ENCODE measurements at regions not wholly inside any gene's neighbourhood (a gene's known extent, or its start where the extent isn't known, plus 50 kb on each side); places are given as distances from the start of the nearest gene placed in this dataset.

- H4K20me1 ChIP-seq (ENCODE audit: insufficient read depth, low read length) = no peaks in the 10 kb centered on the region
- H2AFZ ChIP-seq (ENCODE audit: low read length) = no peak overlapping the region
- H3K9me2 ChIP-seq (ENCODE audit: insufficient read depth, low read length) = no peaks in the 10 kb centered on the region
- no peaks in the 10 kb centered on the region for H3K4me1 ChIP-seq (ENCODE audit: insufficient read depth, low read length, poor library complexity, severe bottlenecking)
- TF ChIP-seq EZH2phosphoT487 (IDR thresholded peaks at IDR 0.05; ENCODE audit: borderline replicate concordance, low read depth, low read length) (no peak), CTCF (conservative IDR thresholded peaks at IDR 0.05; ENCODE audit: low read length) (no peak)
- H3K9me3 ChIP-seq (ENCODE audit: low read length) = no peaks in the 10 kb centered on the region
- intact Hi-C loops (cut with micrococcal nuclease; ENCODE audit: unreplicated experiment) = no loop called here
- H3K36me3 ChIP-seq (ENCODE audit: insufficient read depth, low read length) = no peaks in the 10 kb centered on the region
- POLR2A ChIA-PET = no interaction called here
- no TSS peak for BruUV-seq (replicated peaks)
- CTCF ChIA-PET (ENCODE audit: unreplicated experiment) = no interaction called here
- H3K27ac ChIP-seq (ENCODE audit: low read depth, low read length, poor library complexity, severe bottlenecking) = no peak overlapping the region
- H3K79me2 ChIP-seq (ENCODE audit: insufficient read depth, low read depth, low read length) = no peaks in the 10 kb centered on the region
- H3K4me2 ChIP-seq (ENCODE audit: low read length) = no peak overlapping the region
- H3K4me3 ChIP-seq (ENCODE audit: low read depth, low read length, poor library complexity, severe bottlenecking) = no peak overlapping the region
- DNase-seq (ENCODE audit: low spot score) = no peak
Measured at GRCh38 chr5:174607916-174608315, 116.5 kb upstream of the MSX2 start.

- BruUV-seq (replicated peaks) = no TSS peak
- H2AFZ ChIP-seq (ENCODE audit: low read length) = no peak overlapping the region
- no peak for DNase-seq (ENCODE audit: low spot score)
- no peaks in the 10 kb centered on the region for H3K4me1 ChIP-seq (ENCODE audit: insufficient read depth, low read length, poor library complexity, severe bottlenecking)
- intact Hi-C loops (cut with micrococcal nuclease; ENCODE audit: unreplicated experiment) = no loop called here
- H3K9me2 ChIP-seq (ENCODE audit: insufficient read depth, low read length) = no peaks in the 10 kb centered on the region
- no peaks in the 10 kb centered on the region for H3K9me3 ChIP-seq (ENCODE audit: low read length)
- no peaks in the 10 kb centered on the region for H3K36me3 ChIP-seq (ENCODE audit: insufficient read depth, low read length)
- no peak overlapping the region for H3K4me3 ChIP-seq (ENCODE audit: low read depth, low read length, poor library complexity, severe bottlenecking)
- ChIA-PET POLR2A (no interaction called here), CTCF (ENCODE audit: unreplicated experiment) (no interaction called here)
- H4K20me1 ChIP-seq (ENCODE audit: insufficient read depth, low read length) = no peaks in the 10 kb centered on the region
- TF ChIP-seq CTCF (conservative IDR thresholded peaks at IDR 0.05; ENCODE audit: low read length) (no peak), EZH2phosphoT487 (IDR thresholded peaks at IDR 0.05; ENCODE audit: borderline replicate concordance, low read depth, low read length) (no peak)
- H3K4me2 ChIP-seq (ENCODE audit: low read length) = no peak overlapping the region
- no peaks in the 10 kb centered on the region for H3K79me2 ChIP-seq (ENCODE audit: insufficient read depth, low read depth, low read length)
- H3K27ac ChIP-seq (ENCODE audit: low read depth, low read length, poor library complexity, severe bottlenecking) = no peak overlapping the region
Measured at GRCh38 chr5:174608631-174609097, 115.7 kb upstream of the MSX2 start.

GRCh38 chr5:174609116-174609515, 115.3 kb upstream of the MSX2 start:
- ChIA-PET CTCF (ENCODE audit: unreplicated experiment) (no interaction called here), POLR2A (no interaction called here)
- no peaks in the 10 kb centered on the region for H3K36me3 ChIP-seq (ENCODE audit: insufficient read depth, low read length)
- no peaks in the 10 kb centered on the region for H3K4me1 ChIP-seq (ENCODE audit: insufficient read depth, low read length, poor library complexity, severe bottlenecking)
- no TSS peak for BruUV-seq (replicated peaks)
- no peak overlapping the region for H3K4me3 ChIP-seq (ENCODE audit: low read depth, low read length, poor library complexity, severe bottlenecking)
- no peak overlapping the region for H3K4me2 ChIP-seq (ENCODE audit: low read length)
- H4K20me1 ChIP-seq (ENCODE audit: insufficient read depth, low read length) = no peaks in the 10 kb centered on the region
- no peak overlapping the region for H3K27ac ChIP-seq (ENCODE audit: low read depth, low read length, poor library complexity, severe bottlenecking)
- H3K79me2 ChIP-seq (ENCODE audit: insufficient read depth, low read depth, low read length) = no peaks in the 10 kb centered on the region
- no peak for DNase-seq (ENCODE audit: low spot score)
- H2AFZ ChIP-seq (ENCODE audit: low read length) = no peak overlapping the region
- intact Hi-C loops (cut with micrococcal nuclease; ENCODE audit: unreplicated experiment) = no loop called here
- TF ChIP-seq CTCF (conservative IDR thresholded peaks at IDR 0.05; ENCODE audit: low read length) (no peak), EZH2phosphoT487 (IDR thresholded peaks at IDR 0.05; ENCODE audit: borderline replicate concordance, low read depth, low read length) (no peak)
- no peaks in the 10 kb centered on the region for H3K9me2 ChIP-seq (ENCODE audit: insufficient read depth, low read length)
- H3K9me3 ChIP-seq (ENCODE audit: low read length) = no peaks in the 10 kb centered on the region

All from OCI-LY7 (cell line).